Activated CD8-positive, alpha-beta memory T cell treated with anti-CD3 and anti-CD28 coated beads, Interleukin-2, amount 50 U/mL, for 4 hours (primary cell): ENCODE measurements at regions not wholly inside any gene's neighbourhood (a gene's known extent, or its start where the extent isn't known, plus 50 kb on each side); places are given as distances from the start of the nearest gene placed in this dataset.
"Not testable (repeated sequence)": the region's sequence is repeated elsewhere in the genome, so short reads cannot be mapped to it uniquely, and the experiment has no call there.

Experiments used
- DNase-seq: peaks from one replicate; pipeline ENCODE4 v3.0.0-alpha.2; 2020

DNA sequence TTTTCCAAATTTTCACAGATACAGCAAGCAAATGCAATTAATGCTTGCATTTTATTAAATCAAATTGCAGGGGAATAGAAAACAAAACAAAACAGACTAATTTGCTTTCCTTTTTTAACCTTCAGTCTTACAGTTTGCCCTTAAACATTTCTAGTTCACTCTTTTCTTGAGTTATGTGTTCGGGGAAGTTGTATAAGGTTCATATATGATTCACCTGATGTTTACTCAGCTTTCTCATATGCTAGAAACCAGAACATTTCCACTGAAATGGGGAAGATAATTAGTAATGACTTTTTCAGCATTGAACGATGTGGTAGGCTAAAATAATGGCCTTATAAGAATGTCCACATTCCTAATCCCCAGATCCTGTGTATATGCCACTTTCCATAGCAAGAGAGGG lies 176.2 kb upstream of the NBPF9 start:
- not testable (repeated sequence) for DNase-seq

GRCh38 chr1:149284773-149285172 lies 181.4 kb upstream of the NBPF9 start:
- DNase-seq, result not testable (repeated sequence)

DNA sequence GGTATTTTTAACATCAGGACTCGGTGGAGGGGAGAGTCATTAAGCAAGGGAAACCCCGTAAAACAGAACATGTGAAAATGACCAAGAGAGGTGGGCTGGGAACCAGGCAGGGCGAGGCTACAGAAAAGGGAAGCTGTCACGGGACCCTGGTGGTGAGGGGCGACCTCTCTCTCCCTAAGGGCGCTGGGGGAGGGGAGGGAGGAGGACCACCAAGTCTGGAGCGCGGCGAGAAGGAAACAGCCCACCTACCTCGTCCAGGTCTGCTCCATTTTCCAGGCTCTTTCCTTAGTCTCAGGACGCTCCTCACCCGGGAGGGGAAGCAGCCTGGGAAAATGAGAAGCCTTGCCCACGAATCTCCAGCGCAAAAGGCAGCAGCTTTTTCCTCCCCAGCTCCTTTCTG lies 181.9 kb upstream of the NBPF9 start:
- DNase-seq, result not testable (repeated sequence)

DNA sequence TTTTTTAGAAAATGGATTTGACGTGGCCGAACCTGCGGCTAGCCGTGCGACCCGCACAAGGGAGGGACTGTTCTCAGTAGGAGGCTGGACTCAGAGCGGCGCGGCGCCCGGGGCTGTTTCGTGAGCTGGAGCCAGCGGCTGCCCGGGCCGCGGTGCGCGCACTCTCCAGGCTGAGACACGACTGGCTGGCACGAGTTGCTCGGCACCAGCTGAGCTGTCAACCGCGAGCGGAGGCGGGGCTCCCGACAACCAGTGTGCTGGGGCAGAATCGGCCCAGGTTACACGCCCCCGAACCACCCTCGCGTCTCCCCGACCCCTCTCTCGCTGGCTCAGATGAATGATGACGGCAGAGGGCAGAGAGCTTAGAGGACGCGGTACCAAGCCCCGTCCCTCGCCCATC lies 182.3 kb upstream of the NBPF9 start:
- not testable (repeated sequence) for DNase-seq

- not testable (repeated sequence) for DNase-seq
Measured at GRCh38 chr1:149288580-149288979, 185.2 kb upstream of the NBPF9 start.

- not testable (repeated sequence) for DNase-seq
Measured at GRCh38 chr1:149300478-149301218, 174.2 kb upstream of the NBPF19 start.

GRCh38 chr1:149301282-149301681 lies 173.6 kb upstream of the NBPF19 start:
- not testable (repeated sequence) for DNase-seq

GRCh38 chr1:149304796-149305195 lies 170.0 kb upstream of the NBPF19 start:
- DNase-seq, result not testable (repeated sequence)

GRCh38 chr1:149307640-149308039 lies 167.2 kb upstream of the NBPF19 start:
- DNase-seq, result not testable (repeated sequence)

DNA sequence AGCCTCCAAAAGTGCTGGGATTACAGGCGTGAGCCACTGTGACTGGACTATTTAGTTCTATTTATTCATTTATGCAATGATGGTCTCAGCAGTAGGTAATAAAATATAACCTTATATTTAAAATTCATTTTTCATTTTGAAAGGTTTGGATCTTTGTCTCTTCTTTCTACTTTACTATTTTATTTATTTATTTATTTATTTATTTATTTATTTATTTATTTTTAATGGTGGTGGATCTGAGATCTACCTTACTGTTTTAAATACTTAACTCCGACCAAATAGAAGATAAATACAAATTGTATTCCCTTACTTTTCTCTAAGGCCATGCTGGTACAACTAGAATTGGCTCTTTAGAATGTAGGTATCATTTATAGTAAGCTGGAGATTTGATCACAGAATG lies 159.9 kb upstream of the NBPF19 start:
- DNase-seq, result not testable (repeated sequence)

- DNase-seq, result not testable (repeated sequence)
Measured at GRCh38 chr1:149320971-149321731, 153.7 kb upstream of the NBPF19 start.

GRCh38 chr1:149321732-149322016 lies 153.2 kb upstream of the NBPF19 start:
- DNase-seq, result not testable (repeated sequence)

- not testable (repeated sequence) for DNase-seq
Measured at GRCh38 chr1:149330081-149330335, 144.8 kb upstream of the NBPF19 start.

DNA sequence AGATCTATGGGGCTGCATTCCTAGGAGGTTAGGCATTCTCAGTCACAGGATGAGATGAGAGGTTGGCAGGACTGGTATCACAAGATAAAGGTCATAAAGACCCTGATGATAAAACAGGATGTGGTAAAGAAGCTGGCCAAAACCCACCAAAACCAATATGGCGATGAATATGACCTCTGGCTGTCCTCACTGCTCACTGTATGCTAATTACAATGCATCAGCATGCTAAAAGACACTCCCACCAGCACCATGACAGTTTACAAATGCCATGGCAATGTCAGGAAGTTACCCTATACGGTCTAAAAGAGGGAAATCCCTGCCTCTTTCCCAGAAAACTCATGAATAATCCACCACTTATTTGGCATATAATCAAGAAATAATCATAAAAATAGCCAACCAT lies 138.8 kb upstream of the NBPF19 start:
- DNase-seq, result not testable (repeated sequence)

- not testable (repeated sequence) for DNase-seq
Measured at GRCh38 chr1:149338221-149338691, 136.6 kb upstream of the NBPF19 start.

- not testable (repeated sequence) for DNase-seq
Measured at GRCh38 chr1:149338698-149339097, 136.1 kb upstream of the NBPF19 start.

GRCh38 chr1:149349448-149349847 lies 125.4 kb upstream of the NBPF19 start:
- DNase-seq, result not testable (repeated sequence)

DNA sequence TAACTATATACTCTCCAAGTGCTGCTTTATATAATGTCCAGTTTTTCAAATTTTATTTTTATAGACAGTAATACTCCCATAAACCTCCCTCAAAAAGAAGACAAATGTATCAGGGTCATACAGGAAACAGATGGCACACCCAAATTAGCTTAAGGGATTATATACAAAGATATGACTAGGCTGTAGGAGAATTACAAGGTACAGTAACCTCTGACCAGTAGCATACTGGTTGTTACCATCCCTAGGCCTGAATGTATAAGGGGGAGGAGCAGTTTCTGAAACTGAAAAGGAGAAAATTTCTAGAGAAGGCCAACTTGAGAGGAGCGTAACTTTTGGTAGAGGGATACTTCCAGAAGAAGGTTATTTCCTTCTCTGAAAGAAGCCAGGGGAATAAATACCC lies 122.6 kb upstream of the NBPF19 start:
- DNase-seq, result not testable (repeated sequence)

- DNase-seq, result not testable (repeated sequence)
Measured at GRCh38 chr1:149354579-149354978, 120.3 kb upstream of the NBPF19 start.

DNA sequence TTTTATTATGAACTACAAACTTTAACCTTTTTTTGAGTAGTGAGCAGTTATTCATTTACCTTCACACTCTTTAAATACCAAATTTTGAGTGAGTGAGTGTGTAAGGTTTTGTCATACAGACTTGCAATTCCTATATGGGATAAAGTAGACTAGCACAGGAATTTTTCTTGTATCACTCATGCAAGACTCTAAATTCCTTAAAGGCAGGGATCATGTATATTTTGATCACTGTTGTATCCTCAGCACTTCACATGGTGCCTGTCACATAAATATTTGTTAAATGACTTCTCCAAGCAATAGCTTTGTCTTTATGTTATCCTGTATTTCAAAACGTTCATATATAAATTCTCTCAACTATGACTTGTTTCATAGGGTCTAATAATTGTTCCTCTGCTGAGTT lies 119.1 kb upstream of the NBPF19 start:
- not testable (repeated sequence) for DNase-seq

DNA sequence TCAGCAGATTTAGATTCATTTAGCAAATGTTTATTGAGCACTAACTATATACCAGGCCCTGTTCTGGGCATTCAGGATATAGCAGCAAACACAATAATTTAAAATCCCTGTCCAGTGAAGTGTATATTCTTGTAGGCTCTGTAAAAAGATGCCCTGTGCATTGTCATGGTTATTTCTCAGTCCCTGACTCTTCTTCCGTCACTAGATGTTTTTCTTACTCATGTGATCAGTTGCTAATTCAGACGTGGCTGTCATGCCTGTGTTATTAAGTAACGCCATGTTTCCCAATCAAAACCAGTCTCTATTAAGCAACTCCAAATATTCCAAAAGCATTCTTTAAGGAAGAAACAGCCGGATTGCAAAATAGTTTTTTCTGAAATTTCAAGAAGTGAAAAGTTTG lies 118.7 kb upstream of the NBPF19 start:
- not testable (repeated sequence) for DNase-seq

GRCh38 chr1:149360351-149360750 lies 114.5 kb upstream of the NBPF19 start:
- DNase-seq, result not testable (repeated sequence)

- not testable (repeated sequence) for DNase-seq
Measured at GRCh38 chr1:149361310-149361709, 113.5 kb upstream of the NBPF19 start.
